K562 (cell line): ENCODE measurements at regions not wholly inside any gene's neighbourhood (a gene's known extent, or its start where the extent isn't known, plus 50 kb on each side); places are given as distances from the start of the nearest gene placed in this dataset.

Source experiments
- POLR2AphosphoS2 ChIP-seq: IDR thresholded peaks from 2 replicates; pipeline ENCODE4 v1.6.1; 2012; ENCODE audit warnings: low read length, improper control_type of control experiment
- TF ChIP-seq, protein P1 (sequence below): sonication (generic); formaldehyde crosslinking; IDR thresholded peaks from 2 replicates; pipeline ENCODE4 v1.8.1; 2023; ENCODE audit warnings: missing genetic modification reagents, mild to moderate bottlenecking, borderline replicate concordance
- TF ChIP-seq, protein P2 (sequence below), 3 experiments: IDR thresholded peaks in 2 of 3; conservative IDR thresholded peaks in 1 of 3; 2 replicates each; pipeline ENCODE4 v1.5.1; 2011 to 2012; ENCODE audit warnings: low read length in 3 of 3, mild to moderate bottlenecking in 3 of 3, control low read depth in 2 of 3, improper control_type of control experiment in 1 of 3, inconsistent platforms in 1 of 3, low read depth in 1 of 3, mixed read lengths in 1 of 3, moderate library complexity in 1 of 3; ENCODE audit not compliant: insufficient read depth in 2 of 3

GRCh38 chr6:148251891-148252290 is 90.7 kb upstream of the SASH1 start:
- TF ChIP-seq, protein P1, sequence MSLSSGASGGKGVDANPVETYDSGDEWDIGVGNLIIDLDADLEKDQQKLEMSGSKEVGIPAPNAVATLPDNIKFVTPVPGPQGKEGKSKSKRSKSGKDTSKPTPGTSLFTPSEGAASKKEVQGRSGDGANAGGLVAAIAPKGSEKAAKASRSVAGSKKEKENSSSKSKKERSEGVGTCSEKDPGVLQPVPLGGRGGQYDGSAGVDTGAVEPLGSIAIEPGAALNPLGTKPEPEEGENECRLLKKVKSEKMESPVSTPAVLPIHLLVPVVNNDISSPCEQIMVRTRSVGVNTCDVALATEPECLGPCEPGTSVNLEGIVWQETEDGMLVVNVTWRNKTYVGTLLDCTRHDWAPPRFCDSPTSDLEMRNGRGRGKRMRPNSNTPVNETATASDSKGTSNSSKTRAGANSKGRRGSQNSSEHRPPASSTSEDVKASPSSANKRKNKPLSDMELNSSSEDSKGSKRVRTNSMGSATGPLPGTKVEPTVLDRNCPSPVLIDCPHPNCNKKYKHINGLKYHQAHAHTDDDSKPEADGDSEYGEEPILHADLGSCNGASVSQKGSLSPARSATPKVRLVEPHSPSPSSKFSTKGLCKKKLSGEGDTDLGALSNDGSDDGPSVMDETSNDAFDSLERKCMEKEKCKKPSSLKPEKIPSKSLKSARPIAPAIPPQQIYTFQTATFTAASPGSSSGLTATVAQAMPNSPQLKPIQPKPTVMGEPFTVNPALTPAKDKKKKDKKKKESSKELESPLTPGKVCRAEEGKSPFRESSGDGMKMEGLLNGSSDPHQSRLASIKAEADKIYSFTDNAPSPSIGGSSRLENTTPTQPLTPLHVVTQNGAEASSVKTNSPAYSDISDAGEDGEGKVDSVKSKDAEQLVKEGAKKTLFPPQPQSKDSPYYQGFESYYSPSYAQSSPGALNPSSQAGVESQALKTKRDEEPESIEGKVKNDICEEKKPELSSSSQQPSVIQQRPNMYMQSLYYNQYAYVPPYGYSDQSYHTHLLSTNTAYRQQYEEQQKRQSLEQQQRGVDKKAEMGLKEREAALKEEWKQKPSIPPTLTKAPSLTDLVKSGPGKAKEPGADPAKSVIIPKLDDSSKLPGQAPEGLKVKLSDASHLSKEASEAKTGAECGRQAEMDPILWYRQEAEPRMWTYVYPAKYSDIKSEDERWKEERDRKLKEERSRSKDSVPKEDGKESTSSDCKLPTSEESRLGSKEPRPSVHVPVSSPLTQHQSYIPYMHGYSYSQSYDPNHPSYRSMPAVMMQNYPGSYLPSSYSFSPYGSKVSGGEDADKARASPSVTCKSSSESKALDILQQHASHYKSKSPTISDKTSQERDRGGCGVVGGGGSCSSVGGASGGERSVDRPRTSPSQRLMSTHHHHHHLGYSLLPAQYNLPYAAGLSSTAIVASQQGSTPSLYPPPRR = no peak
- TF ChIP-seq, protein P2, sequence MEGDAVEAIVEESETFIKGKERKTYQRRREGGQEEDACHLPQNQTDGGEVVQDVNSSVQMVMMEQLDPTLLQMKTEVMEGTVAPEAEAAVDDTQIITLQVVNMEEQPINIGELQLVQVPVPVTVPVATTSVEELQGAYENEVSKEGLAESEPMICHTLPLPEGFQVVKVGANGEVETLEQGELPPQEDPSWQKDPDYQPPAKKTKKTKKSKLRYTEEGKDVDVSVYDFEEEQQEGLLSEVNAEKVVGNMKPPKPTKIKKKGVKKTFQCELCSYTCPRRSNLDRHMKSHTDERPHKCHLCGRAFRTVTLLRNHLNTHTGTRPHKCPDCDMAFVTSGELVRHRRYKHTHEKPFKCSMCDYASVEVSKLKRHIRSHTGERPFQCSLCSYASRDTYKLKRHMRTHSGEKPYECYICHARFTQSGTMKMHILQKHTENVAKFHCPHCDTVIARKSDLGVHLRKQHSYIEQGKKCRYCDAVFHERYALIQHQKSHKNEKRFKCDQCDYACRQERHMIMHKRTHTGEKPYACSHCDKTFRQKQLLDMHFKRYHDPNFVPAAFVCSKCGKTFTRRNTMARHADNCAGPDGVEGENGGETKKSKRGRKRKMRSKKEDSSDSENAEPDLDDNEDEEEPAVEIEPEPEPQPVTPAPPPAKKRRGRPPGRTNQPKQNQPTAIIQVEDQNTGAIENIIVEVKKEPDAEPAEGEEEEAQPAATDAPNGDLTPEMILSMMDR (IDR thresholded peaks at IDR 0.05 in 2 of 3, conservative IDR thresholded peaks at IDR 0.05 in 1 of 3; ENCODE audit: insufficient read depth in 2 of 3, low read depth in 1 of 3, low read length in 3 of 3) = no peak
- no peak for TF ChIP-seq POLR2AphosphoS2
